NCI-H146 treated with DMSO at 0.1 percent for 48 hours (cell line): ENCODE measurements at regions not wholly inside any gene's neighbourhood (a gene's known extent, or its start where the extent isn't known, plus 50 kb on each side); places are given as distances from the start of the nearest gene placed in this dataset.
"Not testable (repeated sequence)": the region's sequence is repeated elsewhere in the genome, so short reads cannot be mapped to it uniquely, and the experiment has no call there.

Experiments used
- DNase-seq: peaks from one replicate; lab custom pipeline; 2025; ENCODE audit not compliant: unreplicated experiment; lab: John Stamatoyannopoulos, UW

- no peak for DNase-seq
Measured at GRCh38 chr12:32010631-32011336, 51.6 kb downstream of the RESF1 start.

GRCh38 chr12:32012249-32012785 lies 53.1 kb downstream of the RESF1 start:
- no peak for DNase-seq

GRCh38 chr12:32015036-32015435 lies 55.8 kb downstream of the RESF1 start:
- DNase-seq = no peak

GRCh38 chr12:32016680-32017482 lies 57.7 kb downstream of the RESF1 start:
- no peak for DNase-seq

GRCh38 chr12:32021346-32021773 lies 62.1 kb downstream of the RESF1 start:
- no peak for DNase-seq

GRCh38 chr12:32022387-32022786 lies 63.2 kb downstream of the RESF1 start:
- not testable (repeated sequence) for DNase-seq

- DNase-seq = not testable (repeated sequence)
Measured at GRCh38 chr12:32023861-32024260, 64.6 kb downstream of the RESF1 start.

- no peak for DNase-seq
Measured at GRCh38 chr12:32024884-32025592, 65.8 kb downstream of the RESF1 start.

GRCh38 chr12:32025906-32026305 lies 66.7 kb downstream of the RESF1 start:
- no peak for DNase-seq

GRCh38 chr12:32027684-32028365 lies 68.6 kb downstream of the RESF1 start:
- no peak for DNase-seq

GRCh38 chr12:32030151-32030550 lies 70.9 kb downstream of the RESF1 start:
- DNase-seq = no peak

- DNase-seq = no peak
Measured at GRCh38 chr12:32030676-32031075, 71.5 kb downstream of the RESF1 start.

GRCh38 chr12:32031109-32031508 lies 71.9 kb downstream of the RESF1 start:
- no peak for DNase-seq

- DNase-seq = no peak
Measured at GRCh38 chr12:32032205-32032810, 73.1 kb downstream of the RESF1 start.

- DNase-seq = no peak
Measured at GRCh38 chr12:32033406-32033805, 73.2 kb upstream of the BICD1 start.

- no peak for DNase-seq
Measured at GRCh38 chr12:32034045-32034444, 72.6 kb upstream of the BICD1 start.

- DNase-seq = no peak
Measured at GRCh38 chr12:32036477-32037263, 70.0 kb upstream of the BICD1 start.

- DNase-seq = no peak
Measured at GRCh38 chr12:32039347-32039746, 67.3 kb upstream of the BICD1 start.

GRCh38 chr12:32039917-32040575 lies 66.6 kb upstream of the BICD1 start:
- DNase-seq = no peak
